ENCODE measurements at regions not wholly inside any gene's neighbourhood (a gene's known extent, or its start where the extent isn't known, plus 50 kb on each side); places are given as distances from the start of the nearest gene placed in this dataset.

DNA sequence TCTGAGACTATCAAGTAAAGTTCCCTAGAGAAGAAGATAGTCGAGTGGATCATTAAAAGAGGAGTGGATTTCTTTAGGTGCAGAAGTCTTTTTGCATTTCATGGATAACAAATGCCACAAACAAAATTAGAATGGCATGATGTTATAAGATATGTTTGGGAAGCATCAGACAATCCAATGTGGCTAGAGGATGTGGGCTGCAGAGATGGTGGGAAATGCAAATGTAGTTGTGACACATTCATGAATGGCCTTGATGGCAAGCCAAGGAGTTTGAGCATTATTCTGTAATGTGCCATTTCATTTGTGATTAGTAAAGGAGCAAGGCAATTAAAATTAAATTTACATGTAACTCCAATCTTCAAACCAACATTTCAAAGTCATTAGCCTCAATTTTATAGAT is 211.9 kb downstream of the CENPW start:
- TF ChIP-seq CTCF (IDR thresholded peaks at IDR 0.05) (no peak), POLR2A (IDR thresholded peaks at IDR 0.05) (no peak)

Data from esophagus squamous epithelium (tissue), 4 donors.